Fibroblast of lung (primary cell): ENCODE measurements at regions not wholly inside any gene's neighbourhood (a gene's known extent, or its start where the extent isn't known, plus 50 kb on each side); places are given as distances from the start of the nearest gene placed in this dataset.
A peak's percentile ranks its signal among the peaks of the same experiment; 100 is the strongest.

ENCODE experiments used
- DNase-seq, 2 donors: peaks; one replicate each; pipeline versions ENCODE4 v3.0.0 to v3.0.0-alpha.2; 2010; ENCODE audit warnings: low read depth in 2 of 2
- H2AFZ ChIP-seq: 2 replicates; pipeline ENCODE4 v1.5.1; 2012; ENCODE audit warnings: low read length, control low read depth, inconsistent platforms
- H3K27ac ChIP-seq: 2 replicates; pipeline ENCODE4 v1.5.1; 2011; ENCODE audit warnings: low read length, control low read depth; ENCODE audit not compliant: insufficient read depth
- H3K27me3 ChIP-seq: 2 replicates; pipeline ENCODE4 v1.5.1; 2011; ENCODE audit warnings: mild to moderate bottlenecking, low read length; ENCODE audit not compliant: control insufficient read depth, insufficient read depth
- H3K36me3 ChIP-seq: 2 replicates; pipeline ENCODE4 v1.5.1; 2011; ENCODE audit warnings: low read length; ENCODE audit not compliant: control insufficient read depth, insufficient read depth
- H3K4me1 ChIP-seq: 2 replicates; pipeline ENCODE4 v1.5.1; 2011; ENCODE audit warnings: low read length; ENCODE audit not compliant: control insufficient read depth, insufficient read depth; ENCODE audit errors: extremely low read depth
- H3K4me2 ChIP-seq: 2 replicates; pipeline ENCODE4 v1.5.1; 2011; ENCODE audit warnings: low read length, control low read depth; ENCODE audit not compliant: insufficient read depth; ENCODE audit errors: extremely low read depth
- H3K4me3 ChIP-seq, 4 experiments: fragments of 200-600 bp in 1 of 4; sonication (generic) in 1 of 4; replicated peaks in 1 of 4; 2 replicates each; pipeline ENCODE4 v1.5.1; 2011 to 2016; ENCODE audit warnings: low read length in 4 of 4, low read depth in 3 of 4, mild to moderate bottlenecking in 3 of 4, control low read depth in 2 of 4, inconsistent platforms in 1 of 4, mixed read lengths in 1 of 4; ENCODE audit not compliant: insufficient read depth in 1 of 4; ENCODE audit errors: control extremely low read depth in 1 of 4
- H3K79me2 ChIP-seq: 2 replicates; pipeline ENCODE4 v1.5.1; 2012; ENCODE audit warnings: mild to moderate bottlenecking, low read length, inconsistent platforms; ENCODE audit not compliant: control insufficient read depth, insufficient read depth
- H3K9ac ChIP-seq: 2 replicates; pipeline ENCODE4 v1.5.1; 2011; ENCODE audit warnings: mild to moderate bottlenecking, low read length, control low read depth; ENCODE audit not compliant: insufficient read depth
- H3K9me3 ChIP-seq: 2 replicates; pipeline ENCODE4 v1.5.1; 2012; ENCODE audit warnings: low read depth, low read length; ENCODE audit not compliant: control insufficient read depth, insufficient read depth
- H4K20me1 ChIP-seq: 2 replicates; pipeline ENCODE4 v1.5.1; 2011; ENCODE audit warnings: low read length; ENCODE audit not compliant: control insufficient read depth, insufficient read depth; ENCODE audit errors: extremely low read depth
- CTCF ChIP-seq, 2 donors: IDR thresholded peaks in 1 of 2; conservative IDR thresholded peaks in 1 of 2; 1 replicate in 1 of 2; 2 replicates in 1 of 2; pipeline ENCODE4 v1.5.1; 2011 to 2012; ENCODE audit warnings: low read length in 2 of 2, control low read depth in 1 of 2, inconsistent platforms in 1 of 2, low read depth in 1 of 2, mild to moderate bottlenecking in 1 of 2
- EZH2 ChIP-seq: IDR thresholded peaks from 2 replicates; pipeline ENCODE4 v1.5.1; 2012; ENCODE audit warnings: low read length, control low read depth, mild to moderate bottlenecking; ENCODE audit errors: missing control alignments

GRCh38 chr5:32903613-32904012, 192.5 kb downstream of the NPR3 start:
- Histone ChIP-seq H3K36me3 (no peaks in the 10 kb centered on the region), H3K9me3 (no peaks in the 10 kb centered on the region)
- DNase-seq = no peak

GRCh38 chr5:32908641-32909040, 197.5 kb downstream of the NPR3 start:
- peak in 1 of 2 donors; percentile 55 for DNase-seq
- no peak for TF ChIP-seq EZH2

More at GRCh38 chr5:32903613-32904012, 192.5 kb downstream of the NPR3 start:
- H3K4me1 ChIP-seq = no peaks in the 10 kb centered on the region
- no peaks in the 10 kb centered on the region for H4K20me1 ChIP-seq
- no peaks in the 10 kb centered on the region for H3K79me2 ChIP-seq
- H2AFZ ChIP-seq = no peak overlapping the region
- no peak overlapping the region for H3K27ac ChIP-seq
- H3K27me3 ChIP-seq = no peaks in the 10 kb centered on the region
- TF ChIP-seq CTCF (conservative IDR thresholded peaks at IDR 0.05 in 1 of 2, IDR thresholded peaks at IDR 0.05 in 1 of 2; ENCODE audit: low read depth in 1 of 2, low read length in 2 of 2) = no peak
- no peak for TF ChIP-seq EZH2
- H3K4me3 ChIP-seq = no peak overlapping the region
- H3K9ac ChIP-seq = no peak overlapping the region
- no peak overlapping the region for H3K4me2 ChIP-seq

GRCh38 chr5:32909207-32909606, 198.1 kb downstream of the NPR3 start:
- H3K79me2 ChIP-seq = no peaks in the 10 kb centered on the region
- no peaks in the 10 kb centered on the region for H3K4me1 ChIP-seq
- H4K20me1 ChIP-seq = no peaks in the 10 kb centered on the region
- TF ChIP-seq CTCF (conservative IDR thresholded peaks at IDR 0.05 in 1 of 2, IDR thresholded peaks at IDR 0.05 in 1 of 2; ENCODE audit: low read depth in 1 of 2, low read length in 2 of 2) (no peak), EZH2 (no peak)
- no peak overlapping the region for H3K4me2 ChIP-seq
- H2AFZ ChIP-seq = no peak overlapping the region
- no peaks in the 10 kb centered on the region for H3K36me3 ChIP-seq
- no peaks in the 10 kb centered on the region for H3K27me3 ChIP-seq
- H3K4me3 ChIP-seq = no peak overlapping the region
- no peaks in the 10 kb centered on the region for H3K9me3 ChIP-seq
- H3K27ac ChIP-seq = no peak overlapping the region
- H3K9ac ChIP-seq = no peak overlapping the region
- DNase-seq = peak; percentile 3 to 89

More at GRCh38 chr5:32908641-32909040, 197.5 kb downstream of the NPR3 start:
- H2AFZ ChIP-seq = no peak overlapping the region
- no peaks in the 10 kb centered on the region for H3K4me1 ChIP-seq
- H3K9ac ChIP-seq = no peak overlapping the region
- H3K27ac ChIP-seq = no peak overlapping the region
- no peak overlapping the region for H3K4me3 ChIP-seq
- no peak overlapping the region for H3K4me2 ChIP-seq
- H3K9me3 ChIP-seq = no peaks in the 10 kb centered on the region
- no peaks in the 10 kb centered on the region for H3K79me2 ChIP-seq
- H4K20me1 ChIP-seq = no peaks in the 10 kb centered on the region
- no peaks in the 10 kb centered on the region for H3K36me3 ChIP-seq
- H3K27me3 ChIP-seq = no peaks in the 10 kb centered on the region
